Brain microvascular endothelial cell (primary cell): ENCODE measurements at regions not wholly inside any gene's neighbourhood (a gene's known extent, or its start where the extent isn't known, plus 50 kb on each side); places are given as distances from the start of the nearest gene placed in this dataset.

Experiments used
- DNase-seq: peaks from one replicate; pipeline ENCODE4 v3.0.0-alpha.2; 2020
- H3K27ac ChIP-seq: fragments of 250-450 bp; sonication (Bioruptor Pico); 2 replicates; pipeline ENCODE4 v1.5.1; 2020; ENCODE audit warnings: mild to moderate bottlenecking, moderate library complexity
- H3K27me3 ChIP-seq: fragments of 250-450 bp; sonication (Bioruptor Pico); replicated peaks from 2 replicates; pipeline ENCODE4 v1.5.1; 2020; ENCODE audit warnings: mild to moderate bottlenecking
- H3K36me3 ChIP-seq: fragments of 250-450 bp; sonication (Bioruptor Pico); replicated peaks from 2 replicates; pipeline ENCODE4 v1.5.1; 2020; ENCODE audit warnings: mild to moderate bottlenecking
- H3K4me3 ChIP-seq: 2 replicates; pipeline ENCODE4 v1.5.1; 2011; ENCODE audit warnings: low read depth, mild to moderate bottlenecking, control low read depth, low read length, moderate library complexity
- CTCF ChIP-seq: IDR thresholded peaks from 2 replicates; pipeline ENCODE4 v1.5.1; 2011; ENCODE audit warnings: low read depth, mild to moderate bottlenecking, moderate library complexity, low read length, control low read depth, inconsistent platforms; ENCODE audit errors: missing control alignments
- in situ Hi-C: cut with HindIII; loops from 2 replicates; pipeline ENCODE4 v1.10.0; 2017; ENCODE audit warnings: low sequenced_read_pairs, low pct_ligation_motif_present

DNA sequence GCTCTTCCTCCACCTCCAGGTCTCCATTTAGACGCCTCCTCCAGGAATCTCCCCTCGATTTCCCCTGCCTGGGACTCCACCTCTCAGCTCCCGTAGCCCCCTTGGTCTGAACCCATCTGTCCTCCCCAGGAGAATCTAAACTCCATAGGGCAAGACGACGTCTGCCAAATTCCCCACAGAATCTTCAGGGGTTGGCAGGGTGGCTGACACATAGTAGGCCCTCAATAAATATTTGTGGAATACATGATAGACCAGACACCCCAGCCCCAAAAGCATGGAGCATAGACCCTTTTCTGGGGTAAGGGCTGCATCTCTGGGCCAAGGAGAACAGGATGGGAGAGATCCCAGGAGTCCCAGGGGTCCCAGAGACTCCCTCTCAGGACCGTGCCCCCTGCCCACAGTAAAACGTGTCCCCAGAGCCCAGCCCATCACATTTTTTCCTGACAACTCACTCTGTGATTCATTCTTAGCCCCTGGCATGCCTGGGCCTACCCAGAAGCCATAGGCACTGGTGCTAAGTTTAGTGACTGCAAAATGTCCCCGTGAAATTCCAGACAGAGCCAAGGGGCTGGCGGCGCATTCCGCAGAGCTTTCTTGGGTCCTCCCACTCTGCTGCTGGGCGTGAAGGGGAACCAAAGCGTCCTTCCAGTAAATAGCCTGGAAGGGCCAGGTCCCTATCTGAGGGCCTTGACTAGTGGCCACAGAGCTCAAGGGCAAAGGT is 78.0 kb upstream of the SLC6A6 start:
- DNase-seq = peak; percentile 2
- in situ Hi-C loops = no loop called here

GRCh38 chr3:14328422-14328821 is 74.0 kb upstream of the SLC6A6 start:
- DNase-seq = no peak

More for the DNA sequence above, 78.0 kb upstream of the SLC6A6 start:
- H3K27me3 ChIP-seq = no peaks in the 10 kb centered on the region
- H3K4me3 ChIP-seq = no peak overlapping the region
- TF ChIP-seq CTCF = no peak
- H3K27ac ChIP-seq = no peak overlapping the region
- H3K36me3 ChIP-seq = no peaks in the 10 kb centered on the region

DNA sequence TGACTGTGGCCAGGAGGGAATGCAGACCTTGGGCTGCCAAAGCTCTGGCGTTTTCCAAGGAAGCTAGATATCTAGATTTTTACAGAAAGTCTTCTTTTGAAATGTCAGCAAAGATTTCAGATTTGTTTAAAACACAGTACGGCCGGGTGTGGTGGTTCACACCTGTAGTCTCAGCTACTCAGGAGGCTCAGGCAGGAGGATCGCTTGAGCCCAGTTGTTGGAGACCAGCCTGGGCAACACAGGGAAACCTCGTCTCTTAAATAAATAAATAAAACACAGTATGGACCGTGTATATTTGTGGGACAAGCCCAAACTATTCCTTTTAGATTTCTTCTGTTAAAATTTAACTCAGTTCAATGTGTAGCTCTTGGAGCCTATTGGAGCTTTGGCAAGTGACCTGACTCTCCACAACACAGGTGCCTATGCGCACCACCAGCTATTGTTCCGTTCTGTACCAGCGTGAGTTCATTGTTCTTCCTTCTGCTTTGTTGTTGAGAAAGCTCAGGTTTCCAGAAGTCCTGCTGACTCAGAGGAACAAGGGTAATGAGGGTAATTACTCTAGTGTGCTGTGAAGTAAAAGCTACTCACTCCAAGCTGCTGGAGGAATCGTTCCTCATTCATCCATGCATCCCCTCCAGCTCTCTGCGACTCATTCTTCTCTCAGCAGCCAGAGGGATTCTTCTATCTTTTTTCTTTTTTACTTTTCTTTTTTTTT is 73.1 kb upstream of the SLC6A6 start:
- no peaks in the 10 kb centered on the region for H3K36me3 ChIP-seq
- no peak for TF ChIP-seq CTCF
- no peak for DNase-seq
- in situ Hi-C loops = no loop called here
- H3K27ac ChIP-seq = no peak overlapping the region
- H3K4me3 ChIP-seq = no peak overlapping the region
- no peaks in the 10 kb centered on the region for H3K27me3 ChIP-seq

More at GRCh38 chr3:14328422-14328821, 74.0 kb upstream of the SLC6A6 start:
- Histone ChIP-seq H3K4me3 (no peak overlapping the region), H3K27ac (no peak overlapping the region), H3K36me3 (no peaks in the 10 kb centered on the region), H3K27me3 (no peaks in the 10 kb centered on the region)
- no peak for TF ChIP-seq CTCF
- in situ Hi-C loops = no loop called here

DNA sequence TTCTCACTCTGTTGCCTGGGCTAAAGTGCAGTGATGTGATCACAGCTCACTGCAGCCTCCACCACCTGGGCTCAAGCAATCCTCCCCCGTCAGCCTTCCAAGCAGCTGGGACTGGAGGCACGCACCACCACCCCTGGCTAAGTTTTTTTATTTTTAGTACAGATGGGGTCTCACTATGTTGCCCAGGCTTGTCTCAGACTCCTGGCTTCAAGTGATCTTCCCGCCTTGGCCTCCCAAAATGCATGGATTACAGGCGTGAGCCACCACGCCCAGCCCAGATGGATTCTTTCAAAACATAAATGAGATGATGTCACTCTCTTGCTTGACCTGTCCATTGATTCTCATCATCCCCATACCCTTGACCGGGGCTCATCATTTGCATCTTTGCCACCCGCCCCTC is 72.6 kb upstream of the SLC6A6 start:
- in situ Hi-C loops = no loop called here
- Histone ChIP-seq H3K27ac (no peak overlapping the region), H3K27me3 (no peaks in the 10 kb centered on the region), H3K36me3 (no peaks in the 10 kb centered on the region), H3K4me3 (no peak overlapping the region)
- no peak for TF ChIP-seq CTCF
- DNase-seq = no peak

- in situ Hi-C loops = no loop called here
- Histone ChIP-seq H3K36me3 (no peaks in the 10 kb centered on the region), H3K27me3 (no peaks in the 10 kb centered on the region)
These were observed 71.9 kb upstream of the SLC6A6 start for GRCh38 chr3:14330508-14330907.

More at GRCh38 chr3:14330508-14330907, 71.9 kb upstream of the SLC6A6 start:
- no peak for TF ChIP-seq CTCF
- DNase-seq = no peak
- Histone ChIP-seq H3K4me3 (no peak overlapping the region), H3K27ac (no peak overlapping the region)
